ENCODE measurements at regions not wholly inside any gene's neighbourhood (a gene's known extent, or its start where the extent isn't known, plus 50 kb on each side); places are given as distances from the start of the nearest gene placed in this dataset.

GRCh38 chr3:72669224-72669623 lies 179.0 kb downstream of the SHQ1 start:
- Mint-ChIP-seq H3K27me3 (no peaks in the 10 kb centered on the region), H3K27ac (no peak overlapping the region), H3K9me3 (no peaks in the 10 kb centered on the region), H3K4me1 (ENCODE audit: low read depth) (peaks cover 4% of the 10 kb centered on the region), H3K36me3 (ENCODE audit: low read depth) (no peaks in the 10 kb centered on the region), H3K4me3 (no peak overlapping the region)
- DNase-seq = no peak

GRCh38 chr3:72666447-72666755 lies 181.8 kb downstream of the SHQ1 start:
- Mint-ChIP-seq H3K4me3 (no peak overlapping the region), H3K4me1 (ENCODE audit: low read depth) (peaks cover 4% of the 10 kb centered on the region), H3K27me3 (no peaks in the 10 kb centered on the region), H3K27ac (no peak overlapping the region), H3K9me3 (no peaks in the 10 kb centered on the region), H3K36me3 (ENCODE audit: low read depth) (no peaks in the 10 kb centered on the region)
- DNase-seq = no peak

- Mint-ChIP-seq H3K36me3 (ENCODE audit: low read depth) (no peaks in the 10 kb centered on the region), H3K4me3 (no peak overlapping the region), H3K9me3 (no peaks in the 10 kb centered on the region), H3K27ac (no peak overlapping the region), H3K27me3 (no peaks in the 10 kb centered on the region), H3K4me1 (ENCODE audit: low read depth) (peaks cover 4% of the 10 kb centered on the region)
- DNase-seq = peak; percentile 59
Measured at GRCh38 chr3:72665701-72666446, 182.4 kb downstream of the SHQ1 start.

GRCh38 chr3:72665103-72665502 lies 183.1 kb downstream of the SHQ1 start:
- Mint-ChIP-seq H3K27me3 (no peaks in the 10 kb centered on the region), H3K4me1 (ENCODE audit: low read depth) (peaks cover 4% of the 10 kb centered on the region), H3K9me3 (no peaks in the 10 kb centered on the region), H3K27ac (no peak overlapping the region), H3K36me3 (ENCODE audit: low read depth) (no peaks in the 10 kb centered on the region), H3K4me3 (no peak overlapping the region)
- DNase-seq = no peak

GRCh38 chr3:72664184-72664975 lies 183.9 kb downstream of the SHQ1 start:
- peaks cover 8% of the 10 kb centered on the region for H3K4me1 Mint-ChIP-seq (ENCODE audit: low read depth)
- peaks cover 3% of the 10 kb centered on the region for H3K27me3 Mint-ChIP-seq
- H3K9me3 Mint-ChIP-seq = no peaks in the 10 kb centered on the region
- DNase-seq = no peak
- H3K36me3 Mint-ChIP-seq (ENCODE audit: low read depth) = no peaks in the 10 kb centered on the region
- no peak overlapping the region for H3K4me3 Mint-ChIP-seq
- no peak overlapping the region for H3K27ac Mint-ChIP-seq

GRCh38 chr3:72663429-72663828 lies 184.8 kb downstream of the SHQ1 start:
- Mint-ChIP-seq H3K4me3 (no peak overlapping the region), H3K9me3 (no peaks in the 10 kb centered on the region), H3K4me1 (ENCODE audit: low read depth) (peaks cover 11% of the 10 kb centered on the region), H3K27me3 (peaks cover 9% of the 10 kb centered on the region), H3K27ac (no peak overlapping the region), H3K36me3 (ENCODE audit: low read depth) (no peaks in the 10 kb centered on the region)
- DNase-seq = no peak

GRCh38 chr3:72661115-72661457 lies 187.2 kb downstream of the SHQ1 start:
- DNase-seq = no peak
- Mint-ChIP-seq H3K27me3 (peaks cover 13% of the 10 kb centered on the region), H3K4me3 (no peak overlapping the region), H3K36me3 (ENCODE audit: low read depth) (no peaks in the 10 kb centered on the region), H3K27ac (no peak overlapping the region), H3K4me1 (ENCODE audit: low read depth) (peaks cover 25% of the 10 kb centered on the region), H3K9me3 (no peaks in the 10 kb centered on the region)

GRCh38 chr3:72660270-72661114 lies 187.8 kb downstream of the SHQ1 start:
- no peak for DNase-seq
- Mint-ChIP-seq H3K4me1 (ENCODE audit: low read depth) (peaks cover 25% of the 10 kb centered on the region), H3K9me3 (no peaks in the 10 kb centered on the region), H3K4me3 (no peak overlapping the region), H3K36me3 (ENCODE audit: low read depth) (no peaks in the 10 kb centered on the region), H3K27me3 (peaks cover 17% of the 10 kb centered on the region), H3K27ac (no peak overlapping the region)

- H3K4me1 Mint-ChIP-seq (ENCODE audit: low read depth) = peaks cover 28% of the 10 kb centered on the region
- H3K36me3 Mint-ChIP-seq (ENCODE audit: low read depth) = no peaks in the 10 kb centered on the region
- peaks cover 23% of the 10 kb centered on the region for H3K27me3 Mint-ChIP-seq
- DNase-seq = no peak
- no peaks in the 10 kb centered on the region for H3K9me3 Mint-ChIP-seq
- no peak overlapping the region for H3K4me3 Mint-ChIP-seq
- no peak overlapping the region for H3K27ac Mint-ChIP-seq
Measured at GRCh38 chr3:72659596-72659995, 188.6 kb downstream of the SHQ1 start.

GRCh38 chr3:72659188-72659587 lies 189.1 kb downstream of the SHQ1 start:
- H3K4me1 Mint-ChIP-seq (ENCODE audit: low read depth) = peaks cover 28% of the 10 kb centered on the region
- H3K4me3 Mint-ChIP-seq = no peak overlapping the region
- H3K36me3 Mint-ChIP-seq (ENCODE audit: low read depth) = no peaks in the 10 kb centered on the region
- DNase-seq = no peak
- no peaks in the 10 kb centered on the region for H3K9me3 Mint-ChIP-seq
- H3K27ac Mint-ChIP-seq = no peak overlapping the region
- H3K27me3 Mint-ChIP-seq = peaks cover 24% of the 10 kb centered on the region

- Mint-ChIP-seq H3K27me3 (peaks cover 24% of the 10 kb centered on the region), H3K4me3 (no peak overlapping the region), H3K4me1 (ENCODE audit: low read depth) (peaks cover 28% of the 10 kb centered on the region), H3K27ac (no peak overlapping the region), H3K9me3 (no peaks in the 10 kb centered on the region), H3K36me3 (ENCODE audit: low read depth) (no peaks in the 10 kb centered on the region)
- no peak for DNase-seq
Measured at GRCh38 chr3:72658466-72659100, 189.7 kb downstream of the SHQ1 start.

- H3K27ac Mint-ChIP-seq = no peak overlapping the region
- no peaks in the 10 kb centered on the region for H3K9me3 Mint-ChIP-seq
- H3K36me3 Mint-ChIP-seq (ENCODE audit: low read depth) = no peaks in the 10 kb centered on the region
- H3K4me3 Mint-ChIP-seq = no peak overlapping the region
- peak; percentile 47 for DNase-seq
- peaks cover 28% of the 10 kb centered on the region for H3K4me1 Mint-ChIP-seq (ENCODE audit: low read depth)
- H3K27me3 Mint-ChIP-seq = peaks cover 24% of the 10 kb centered on the region
Measured at GRCh38 chr3:72657666-72658065, 190.6 kb downstream of the SHQ1 start.

GRCh38 chr3:72655723-72656122 lies 192.5 kb downstream of the SHQ1 start:
- no peaks in the 10 kb centered on the region for H3K36me3 Mint-ChIP-seq (ENCODE audit: low read depth)

GRCh38 chr3:72655131-72655551 lies 193.1 kb downstream of the SHQ1 start:
- no peak for DNase-seq
- H3K27ac Mint-ChIP-seq = no peak overlapping the region

More at GRCh38 chr3:72655723-72656122, 192.5 kb downstream of the SHQ1 start:
- peaks cover 28% of the 10 kb centered on the region for H3K4me1 Mint-ChIP-seq (ENCODE audit: low read depth)
- no peak overlapping the region for H3K27ac Mint-ChIP-seq
- no peak overlapping the region for H3K4me3 Mint-ChIP-seq
- no peak for DNase-seq
- peaks cover 24% of the 10 kb centered on the region for H3K27me3 Mint-ChIP-seq
- peaks cover 10% of the 10 kb centered on the region for H3K9me3 Mint-ChIP-seq

More at GRCh38 chr3:72655131-72655551, 193.1 kb downstream of the SHQ1 start:
- H3K36me3 Mint-ChIP-seq (ENCODE audit: low read depth) = no peaks in the 10 kb centered on the region
- no peak overlapping the region for H3K4me3 Mint-ChIP-seq
- peaks cover 10% of the 10 kb centered on the region for H3K9me3 Mint-ChIP-seq
- peaks cover 28% of the 10 kb centered on the region for H3K4me1 Mint-ChIP-seq (ENCODE audit: low read depth)
- peaks cover 24% of the 10 kb centered on the region for H3K27me3 Mint-ChIP-seq
